Breast epithelium (tissue), 4 donors: ENCODE measurements at regions not wholly inside any gene's neighbourhood (a gene's known extent, or its start where the extent isn't known, plus 50 kb on each side); places are given as distances from the start of the nearest gene placed in this dataset.

Experiments
- DNase-seq, 2 donors: peaks; one replicate each; pipeline ENCODE4 v3.0.0-alpha.2; 2019; ENCODE audit warnings: low spot score in 2 of 2
- H3K27ac ChIP-seq, 2 donors: fragments of 200-600 bp; sonication (generic) in 1 of 2; one replicate each; pipeline ENCODE4 v1.5.1; 2016 to 2019; ENCODE audit warnings: mild to moderate bottlenecking in 1 of 2
- H3K27me3 ChIP-seq, 2 donors: fragments of 200-600 bp; sonication (generic) in 1 of 2; one replicate each; pipeline versions ENCODE4 v1.5.1 to v1.6.0; 2017 to 2019; ENCODE audit warnings: control low read depth in 1 of 2, mild to moderate bottlenecking in 1 of 2
- H3K36me3 ChIP-seq: fragments of 200-600 bp; one replicate; pipeline ENCODE4 v1.5.1; 2019
- H3K4me1 ChIP-seq, 2 donors: fragments of 200-600 bp; sonication (generic); one replicate each; pipeline ENCODE4 v1.5.1; 2016 to 2019; ENCODE audit warnings: control low read depth in 1 of 2
- H3K4me3 ChIP-seq, 3 donors: fragments of 200-600 bp; sonication (generic); 1 replicate in 2 of 3; 2 replicates in 1 of 3; pipeline ENCODE4 v1.5.1; 2016 to 2019; ENCODE audit warnings: mild to moderate bottlenecking in 3 of 3, moderate library complexity in 2 of 3
- H3K9me3 ChIP-seq, 2 donors: fragments of 200-600 bp; sonication (generic) in 1 of 2; one replicate each; pipeline ENCODE4 v1.5.1; 2016 to 2019; ENCODE audit warnings: control low read depth in 1 of 2
- POLR2A ChIP-seq: fragments of 450-650 bp; IDR thresholded peaks from one replicate; pipeline ENCODE4 v1.6.1; 2016; ENCODE audit warnings: antibody characterized with exemption, mild to moderate bottlenecking, moderate library complexity
- POLR2AphosphoS5 ChIP-seq, 3 donors: sonication (generic); formaldehyde crosslinking; IDR thresholded peaks; one replicate each; pipeline ENCODE4 v1.6.1; 2017; ENCODE audit warnings: antibody characterized with exemption in 3 of 3
- intact Hi-C: fragments of 100-400 bp; cut with DNase I; formaldehyde crosslinking; loops from one replicate; pipeline ENCODE4 v1.15.1; 2023; ENCODE audit warnings: low total_unique reads
- TF ChIP-seq, protein P1 (sequence below), 3 donors: fragments of 450-650 bp; IDR thresholded peaks; one replicate each; pipeline ENCODE4 v1.5.1; 2016 to 2017; ENCODE audit warnings: antibody characterized with exemption in 3 of 3, mild to moderate bottlenecking in 3 of 3, moderate library complexity in 3 of 3

DNA sequence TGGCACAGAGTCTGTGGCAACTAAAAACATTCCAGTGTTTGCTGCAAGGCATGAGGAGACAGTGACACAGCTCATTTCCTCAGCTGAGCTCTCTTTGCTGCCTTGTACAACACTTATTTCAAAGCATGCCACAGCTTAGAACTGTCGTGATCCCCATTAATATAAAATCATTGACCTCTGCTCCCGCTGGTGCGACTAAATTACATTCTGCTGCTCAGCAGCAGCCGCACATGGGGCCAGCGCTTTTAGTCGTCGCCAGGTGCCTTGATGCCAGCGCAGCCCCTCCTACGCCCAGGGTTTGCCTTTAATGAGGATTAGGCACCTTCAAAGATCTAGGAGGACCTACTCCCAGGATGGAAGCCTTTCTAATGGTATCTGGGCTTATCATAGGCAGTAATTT lies 717.9 kb upstream of the POU3F2 start:
- no peaks in the 10 kb centered on the region for H3K4me1 ChIP-seq
- H3K4me3 ChIP-seq: no peak overlapping the region
- H3K27me3 ChIP-seq: no peaks in the 10 kb centered on the region
- no peaks in the 10 kb centered on the region for H3K36me3 ChIP-seq
- no peak overlapping the region for H3K27ac ChIP-seq
- intact Hi-C loops: no loop called here
- no peaks in the 10 kb centered on the region for H3K9me3 ChIP-seq
- DNase-seq: no peak
- TF ChIP-seq POLR2AphosphoS5 (IDR thresholded peaks at IDR 0.05) (no peak), POLR2A (no peak)
- TF ChIP-seq, protein P1, sequence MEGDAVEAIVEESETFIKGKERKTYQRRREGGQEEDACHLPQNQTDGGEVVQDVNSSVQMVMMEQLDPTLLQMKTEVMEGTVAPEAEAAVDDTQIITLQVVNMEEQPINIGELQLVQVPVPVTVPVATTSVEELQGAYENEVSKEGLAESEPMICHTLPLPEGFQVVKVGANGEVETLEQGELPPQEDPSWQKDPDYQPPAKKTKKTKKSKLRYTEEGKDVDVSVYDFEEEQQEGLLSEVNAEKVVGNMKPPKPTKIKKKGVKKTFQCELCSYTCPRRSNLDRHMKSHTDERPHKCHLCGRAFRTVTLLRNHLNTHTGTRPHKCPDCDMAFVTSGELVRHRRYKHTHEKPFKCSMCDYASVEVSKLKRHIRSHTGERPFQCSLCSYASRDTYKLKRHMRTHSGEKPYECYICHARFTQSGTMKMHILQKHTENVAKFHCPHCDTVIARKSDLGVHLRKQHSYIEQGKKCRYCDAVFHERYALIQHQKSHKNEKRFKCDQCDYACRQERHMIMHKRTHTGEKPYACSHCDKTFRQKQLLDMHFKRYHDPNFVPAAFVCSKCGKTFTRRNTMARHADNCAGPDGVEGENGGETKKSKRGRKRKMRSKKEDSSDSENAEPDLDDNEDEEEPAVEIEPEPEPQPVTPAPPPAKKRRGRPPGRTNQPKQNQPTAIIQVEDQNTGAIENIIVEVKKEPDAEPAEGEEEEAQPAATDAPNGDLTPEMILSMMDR (IDR thresholded peaks at IDR 0.05): no peak

DNA sequence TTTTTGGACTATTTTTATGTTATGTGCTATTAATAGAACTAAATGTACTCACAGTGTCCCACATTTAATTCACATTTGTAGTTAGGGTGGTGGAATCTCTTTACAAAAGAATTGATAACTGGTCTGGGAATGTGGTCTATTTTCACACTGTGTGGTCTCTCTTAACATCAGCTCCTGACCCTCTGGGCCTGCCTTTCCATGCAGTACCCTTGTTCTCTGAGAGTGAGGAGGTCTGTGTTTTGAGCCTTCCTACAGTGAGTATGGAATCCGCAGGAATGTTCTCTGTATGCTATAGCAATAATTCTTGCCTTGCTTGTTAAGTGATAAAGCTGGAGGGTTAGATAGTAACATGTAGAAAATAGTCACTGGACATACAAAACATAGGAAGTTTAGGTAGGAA lies 717.3 kb upstream of the POU3F2 start:
- DNase-seq: no peak
- Histone ChIP-seq H3K36me3 (no peaks in the 10 kb centered on the region), H3K27me3 (no peaks in the 10 kb centered on the region), H3K4me3 (no peak overlapping the region), H3K27ac (no peak overlapping the region), H3K9me3 (no peaks in the 10 kb centered on the region), H3K4me1 (no peaks in the 10 kb centered on the region)
- TF ChIP-seq, protein P1 (IDR thresholded peaks at IDR 0.05): no peak
- no peak for TF ChIP-seq POLR2A
- intact Hi-C loops: no loop called here

DNA sequence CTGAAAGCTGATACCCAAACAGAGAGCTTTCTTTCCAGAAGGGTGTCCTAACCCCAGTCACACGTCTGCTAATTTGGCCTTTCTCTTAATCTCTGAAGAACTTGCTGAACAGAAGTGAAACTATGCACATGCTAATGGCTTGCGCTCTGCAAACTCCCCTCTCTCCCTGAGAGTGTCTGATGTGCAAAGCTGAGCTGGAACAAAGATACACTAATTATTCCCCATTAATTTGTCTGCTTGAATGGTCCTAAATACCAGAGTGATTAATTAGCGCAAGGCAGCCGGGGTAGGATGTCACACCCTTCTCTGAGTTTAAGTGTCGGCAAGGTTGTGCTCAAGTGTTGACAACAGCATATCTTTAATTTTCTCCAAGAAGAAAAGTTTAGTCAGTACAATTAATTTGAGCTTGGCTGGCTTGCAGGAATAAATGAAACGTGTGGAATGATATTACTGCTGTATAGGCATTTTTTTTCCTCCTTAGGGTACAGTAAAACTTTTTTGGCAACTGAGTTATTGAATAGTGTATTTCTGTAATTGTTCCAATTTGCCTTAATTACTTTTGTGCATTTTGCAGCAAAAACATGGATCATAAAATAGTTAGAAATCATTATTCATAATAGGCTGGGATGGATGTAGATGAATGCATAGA lies 715.9 kb upstream of the POU3F2 start:
- Histone ChIP-seq H3K4me1 (no peaks in the 10 kb centered on the region), H3K27me3 (no peaks in the 10 kb centered on the region), H3K27ac (no peak overlapping the region), H3K36me3 (no peaks in the 10 kb centered on the region), H3K4me3 (no peak overlapping the region), H3K9me3 (no peaks in the 10 kb centered on the region)
- TF ChIP-seq POLR2AphosphoS5 (IDR thresholded peaks at IDR 0.05) (no peak), POLR2A (no peak)
- TF ChIP-seq, protein P1 (IDR thresholded peaks at IDR 0.05): no peak
- no peak for DNase-seq
- intact Hi-C loops: no loop called here

DNA sequence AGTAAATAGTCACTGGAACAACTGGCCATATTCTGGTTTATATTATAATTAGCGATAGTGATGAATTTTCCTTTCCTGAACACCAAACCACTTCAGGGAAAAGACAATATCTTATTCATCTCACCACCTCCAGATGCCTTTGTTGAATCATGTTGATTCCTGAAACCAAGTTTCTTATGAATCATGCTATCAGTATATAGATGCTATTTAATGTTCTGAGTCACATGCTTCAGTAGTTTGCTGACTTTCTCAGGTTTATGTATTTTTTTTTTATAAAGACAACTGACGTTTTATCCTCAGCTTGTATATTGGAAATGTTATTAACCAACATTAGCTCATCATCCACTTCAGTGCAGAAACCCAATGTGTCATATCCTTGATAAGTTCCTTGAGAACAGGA lies 710.2 kb upstream of the POU3F2 start:
- Histone ChIP-seq H3K27me3 (no peaks in the 10 kb centered on the region), H3K9me3 (no peaks in the 10 kb centered on the region), H3K4me3 (no peak overlapping the region), H3K36me3 (no peaks in the 10 kb centered on the region), H3K4me1 (no peaks in the 10 kb centered on the region), H3K27ac (no peak overlapping the region)
- no peak for DNase-seq
- intact Hi-C loops: no loop called here
- TF ChIP-seq, protein P1 (IDR thresholded peaks at IDR 0.05): no peak
- TF ChIP-seq POLR2A: no peak
- TF ChIP-seq POLR2AphosphoS5 (IDR thresholded peaks at IDR 0.05): no peak

DNA sequence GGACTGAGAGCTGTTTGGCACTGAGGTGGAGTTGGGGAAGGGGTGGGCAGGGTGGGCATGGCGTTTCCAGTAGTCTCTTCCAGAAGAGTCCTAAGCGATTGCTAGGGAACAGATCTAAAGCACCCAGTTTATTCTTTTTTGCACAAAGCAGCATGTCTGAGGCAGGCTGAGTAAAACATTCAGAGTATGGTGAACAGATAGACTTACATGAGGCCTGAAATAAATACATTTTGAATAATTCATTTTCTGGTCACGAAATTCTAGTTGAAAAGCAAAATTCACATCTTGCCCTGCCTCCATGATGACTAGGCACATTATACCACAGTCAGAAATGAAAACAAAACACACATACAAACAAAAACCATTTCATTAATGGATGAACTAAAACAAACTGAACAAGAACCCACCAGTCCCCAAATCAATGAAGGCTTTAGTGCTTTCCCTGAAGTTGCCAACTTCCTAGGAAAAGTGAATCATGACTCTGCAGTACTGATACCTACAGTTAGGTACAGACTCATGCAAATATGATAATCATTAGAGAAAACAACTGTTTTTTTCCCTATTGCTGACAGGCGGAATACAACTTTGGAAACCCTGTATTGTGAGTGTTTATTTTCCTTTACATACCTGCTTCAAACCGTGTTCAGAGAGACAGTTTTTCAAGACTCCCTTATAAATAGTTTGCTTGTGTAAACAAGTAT lies 702.9 kb upstream of the POU3F2 start:
- Histone ChIP-seq H3K27ac (no peak overlapping the region), H3K9me3 (no peaks in the 10 kb centered on the region), H3K27me3 (no peaks in the 10 kb centered on the region), H3K36me3 (no peaks in the 10 kb centered on the region), H3K4me1 (no peaks in the 10 kb centered on the region), H3K4me3 (no peak overlapping the region)
- DNase-seq: no peak
- intact Hi-C loops: no loop called here
- TF ChIP-seq POLR2AphosphoS5 (IDR thresholded peaks at IDR 0.05): no peak
- TF ChIP-seq, protein P1 (IDR thresholded peaks at IDR 0.05): no peak
- TF ChIP-seq POLR2A: no peak
